ENCODE measurements at regions not wholly inside any gene's neighbourhood (a gene's known extent, or its start where the extent isn't known, plus 50 kb on each side); places are given as distances from the start of the nearest gene placed in this dataset.

DNA sequence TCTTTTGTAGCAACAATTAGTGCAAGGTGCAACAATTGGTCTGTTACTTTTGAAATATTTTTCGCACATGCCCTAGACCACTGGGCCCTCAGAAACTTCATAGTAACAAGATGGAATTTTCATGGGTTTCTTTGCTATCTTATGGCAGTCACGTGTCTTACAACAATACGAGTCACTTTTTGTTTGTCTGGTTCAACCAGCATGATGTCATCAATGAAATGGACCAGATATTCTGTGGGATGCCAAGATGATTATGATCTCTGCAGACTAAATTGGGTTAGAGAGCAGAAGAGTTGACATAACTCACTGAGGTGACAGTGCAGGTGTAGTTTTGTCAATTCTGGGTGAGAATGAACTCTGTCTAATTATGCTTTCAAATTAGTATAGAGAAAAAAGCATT, 239.6 kb upstream of the RIOK2 start:
- H3K27ac ChIP-seq (ENCODE audit: low read depth, low read length), result no peak overlapping the region

DNA sequence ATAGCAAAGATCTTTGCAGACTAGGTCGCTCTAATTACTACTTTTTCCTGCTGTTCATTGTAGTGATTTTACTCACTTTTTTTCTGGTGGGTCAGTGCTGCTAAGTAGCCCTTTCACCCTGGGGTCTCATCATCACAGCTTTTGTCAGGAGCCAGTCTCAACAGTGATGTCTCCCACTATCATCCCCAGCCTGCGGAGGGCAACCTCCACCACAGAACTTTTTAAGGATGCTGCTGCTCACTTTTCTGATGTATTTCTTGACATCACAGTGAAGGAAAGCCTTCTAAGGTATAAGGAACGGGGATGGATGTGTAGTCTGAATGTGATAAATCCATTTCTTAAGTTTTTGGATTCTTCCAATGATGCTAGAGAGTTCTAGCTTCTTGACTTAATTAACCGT, 242.5 kb upstream of the RIOK2 start:
- Histone ChIP-seq H3K36me3 (ENCODE audit: insufficient read depth, low read length) (no peaks in the 10 kb centered on the region), H3K9me3 (ENCODE audit: control insufficient read depth in 1 of 2, low read length in 2 of 2) (no peaks in the 10 kb centered on the region), H3K27me3 (ENCODE audit: insufficient read depth, low read length) (no peaks in the 10 kb centered on the region), H3K27ac (ENCODE audit: low read depth, low read length) (no peak overlapping the region), H3K4me1 (ENCODE audit: insufficient read depth, low read length) (no peaks in the 10 kb centered on the region), H3K4me3 (ENCODE audit: low read length in 2 of 2) (no peak overlapping the region)
- no peak for DNase-seq
- Mint-ChIP-seq H3K27me3 (peaks cover 0 to 1% of the 10 kb centered on the region in 2 donors), H3K9me3 (peaks cover 0 to 3% (median 0%) of the 10 kb centered on the region in 8 donors), H3K4me1 (no peaks in the 10 kb centered on the region), H3K36me3 (no peaks in the 10 kb centered on the region), H3K27ac (no peak overlapping the region), H3K4me3 (no peak overlapping the region)
- intact Hi-C loops (cut with micrococcal nuclease), result no loop called here
- CTCF ChIA-PET (ENCODE audit: partially characterized antibody), result no interaction called here
- POLR2A ChIA-PET (ENCODE audit: partially characterized antibody), result no interaction called here

More for the DNA sequence above, 239.6 kb upstream of the RIOK2 start:
- Histone ChIP-seq H3K4me1 (ENCODE audit: insufficient read depth, low read length) (no peaks in the 10 kb centered on the region), H3K4me3 (ENCODE audit: low read length in 2 of 2) (no peak overlapping the region), H3K36me3 (ENCODE audit: insufficient read depth, low read length) (no peaks in the 10 kb centered on the region), H3K9me3 (ENCODE audit: control insufficient read depth in 1 of 2, low read length in 2 of 2) (no peaks in the 10 kb centered on the region), H3K27me3 (ENCODE audit: insufficient read depth, low read length) (no peaks in the 10 kb centered on the region)
- Mint-ChIP-seq H3K27ac (no peak overlapping the region), H3K4me3 (no peak overlapping the region), H3K9me3 (peaks cover 0 to 3% (median 0%) of the 10 kb centered on the region in 8 donors), H3K27me3 (no peaks in the 10 kb centered on the region), H3K4me1 (no peaks in the 10 kb centered on the region), H3K36me3 (no peaks in the 10 kb centered on the region)
- POLR2A ChIA-PET (ENCODE audit: partially characterized antibody), result no interaction called here
- CTCF ChIA-PET (ENCODE audit: partially characterized antibody), result no interaction called here
- intact Hi-C loops (cut with micrococcal nuclease), result no loop called here
- DNase-seq, result no peak

- Histone ChIP-seq H3K27me3 (ENCODE audit: insufficient read depth, low read length) (no peaks in the 10 kb centered on the region), H3K4me1 (ENCODE audit: insufficient read depth, low read length) (no peaks in the 10 kb centered on the region), H3K36me3 (ENCODE audit: insufficient read depth, low read length) (no peaks in the 10 kb centered on the region), H3K9me3 (ENCODE audit: control insufficient read depth in 1 of 2, low read length in 2 of 2) (no peaks in the 10 kb centered on the region), H3K27ac (ENCODE audit: low read depth, low read length) (no peak overlapping the region), H3K4me3 (ENCODE audit: low read length in 2 of 2) (no peak overlapping the region)
- DNase-seq, result no peak
- Mint-ChIP-seq H3K36me3 (no peaks in the 10 kb centered on the region), H3K9me3 (peaks cover 0 to 3% (median 0%) of the 10 kb centered on the region in 8 donors), H3K4me3 (no peak overlapping the region), H3K4me1 (no peaks in the 10 kb centered on the region), H3K27me3 (peaks cover 0 to 1% of the 10 kb centered on the region in 2 donors), H3K27ac (no peak overlapping the region)
- ChIA-PET CTCF (ENCODE audit: partially characterized antibody) (no interaction called here), POLR2A (ENCODE audit: partially characterized antibody) (no interaction called here)
- intact Hi-C loops (cut with micrococcal nuclease), result no loop called here
These were observed 244.2 kb upstream of the RIOK2 start for GRCh38 chr5:97427235-97427634.

DNA sequence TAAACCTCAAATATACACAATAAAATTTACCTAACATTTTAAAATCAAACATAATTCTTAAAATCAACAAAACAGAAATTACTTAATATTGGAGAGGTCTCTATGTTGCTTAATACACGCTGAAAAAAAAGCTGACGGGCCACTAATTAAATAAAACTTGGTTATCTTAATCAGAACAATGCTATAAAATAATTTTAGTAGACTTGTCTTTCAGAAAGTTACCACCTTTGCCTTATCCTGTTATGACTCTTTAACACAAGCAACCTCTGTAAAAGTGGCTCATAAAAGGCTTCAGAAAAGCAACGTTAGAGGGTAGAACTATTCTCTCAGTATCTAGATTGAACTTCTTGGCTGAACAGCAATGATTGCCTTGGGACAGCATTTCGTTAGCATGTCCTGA, 251.0 kb upstream of the RIOK2 start:
- CTCF ChIA-PET (ENCODE audit: partially characterized antibody), result no interaction called here
- no peak for DNase-seq
- H3K27ac Mint-ChIP-seq, result no peak overlapping the region

DNA sequence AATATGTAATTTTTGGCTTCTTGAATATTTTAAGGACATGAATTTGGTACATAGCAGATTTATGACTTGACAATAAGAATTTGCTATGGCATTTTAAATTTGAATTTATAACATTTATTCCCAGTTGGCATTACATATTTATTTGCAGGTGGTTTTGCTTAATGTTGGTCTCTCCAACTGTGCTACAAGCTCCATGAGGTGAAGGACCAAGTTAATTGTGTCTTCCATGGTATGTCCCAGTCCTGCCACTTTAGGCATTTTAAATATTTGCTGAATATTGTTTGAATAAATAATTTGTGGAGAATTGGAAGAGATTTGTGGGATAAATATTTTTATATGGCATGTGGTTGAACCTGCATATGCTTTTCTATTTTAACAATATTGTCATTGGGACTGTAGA, 253.4 kb upstream of the RIOK2 start:
- ChIA-PET POLR2A (ENCODE audit: partially characterized antibody) (no interaction called here), CTCF (ENCODE audit: partially characterized antibody) (no interaction called here)
- Histone ChIP-seq H3K36me3 (ENCODE audit: insufficient read depth, low read length) (no peaks in the 10 kb centered on the region), H3K27me3 (ENCODE audit: insufficient read depth, low read length) (no peaks in the 10 kb centered on the region), H3K27ac (ENCODE audit: low read depth, low read length) (no peak overlapping the region), H3K9me3 (ENCODE audit: control insufficient read depth in 1 of 2, low read length in 2 of 2) (no peaks in the 10 kb centered on the region), H3K4me1 (ENCODE audit: insufficient read depth, low read length) (no peaks in the 10 kb centered on the region), H3K4me3 (ENCODE audit: low read length in 2 of 2) (no peak overlapping the region)
- intact Hi-C loops (cut with micrococcal nuclease), result no loop called here
- Mint-ChIP-seq H3K27ac (no peak overlapping the region), H3K4me1 (no peaks in the 10 kb centered on the region), H3K4me3 (no peak overlapping the region), H3K27me3 (no peaks in the 10 kb centered on the region), H3K9me3 (peaks cover 0 to 7% (median 0%) of the 10 kb centered on the region in 8 donors), H3K36me3 (no peaks in the 10 kb centered on the region)
- DNase-seq, result no peak

More for the DNA sequence above, 251.0 kb upstream of the RIOK2 start:
- Histone ChIP-seq H3K36me3 (ENCODE audit: insufficient read depth, low read length) (no peaks in the 10 kb centered on the region), H3K4me3 (ENCODE audit: low read length in 2 of 2) (no peak overlapping the region), H3K27me3 (ENCODE audit: insufficient read depth, low read length) (no peaks in the 10 kb centered on the region), H3K4me1 (ENCODE audit: insufficient read depth, low read length) (no peaks in the 10 kb centered on the region), H3K27ac (ENCODE audit: low read depth, low read length) (no peak overlapping the region), H3K9me3 (ENCODE audit: control insufficient read depth in 1 of 2, low read length in 2 of 2) (no peaks in the 10 kb centered on the region)
- Mint-ChIP-seq H3K4me3 (no peak overlapping the region), H3K27me3 (peaks cover 0 to 1% of the 10 kb centered on the region in 2 donors), H3K9me3 (peaks cover 0 to 4% (median 0%) of the 10 kb centered on the region in 8 donors), H3K36me3 (no peaks in the 10 kb centered on the region), H3K4me1 (no peaks in the 10 kb centered on the region)
- POLR2A ChIA-PET (ENCODE audit: partially characterized antibody), result no interaction called here
- intact Hi-C loops (cut with micrococcal nuclease), result no loop called here

DNA sequence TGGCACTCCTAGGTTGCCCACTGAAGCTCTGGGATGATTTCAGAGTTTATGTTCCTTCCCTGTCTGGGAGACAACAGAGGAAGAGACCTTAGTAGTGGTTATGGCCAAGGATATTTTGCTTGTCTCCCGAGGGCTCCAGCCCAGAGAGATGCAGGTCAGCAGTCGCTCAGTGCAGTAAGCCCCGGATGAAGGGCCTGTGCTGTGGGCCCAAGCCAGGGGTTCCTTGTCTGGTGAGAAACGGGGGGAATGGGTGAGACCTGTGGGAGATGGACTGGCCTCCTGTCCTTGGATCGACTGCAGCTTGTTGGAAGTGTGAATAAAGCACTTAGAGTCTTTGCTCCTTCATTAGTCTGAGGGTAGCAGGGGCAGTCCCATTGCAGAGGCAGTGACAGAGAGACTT, 260.7 kb upstream of the RIOK2 start:
- ChIA-PET POLR2A (ENCODE audit: partially characterized antibody) (no interaction called here), CTCF (ENCODE audit: partially characterized antibody) (no interaction called here)
- no peak overlapping the region for H3K27ac Mint-ChIP-seq
- no peaks in the 10 kb centered on the region for H3K4me1 ChIP-seq (ENCODE audit: insufficient read depth, low read length)
- no peaks in the 10 kb centered on the region for H3K4me1 Mint-ChIP-seq
- H3K9me3 Mint-ChIP-seq, result peaks cover 4 to 31% (median 17%) of the 10 kb centered on the region in 8 donors
- H3K4me3 ChIP-seq (ENCODE audit: low read length in 2 of 2), result no peak overlapping the region
- DNase-seq, result no peak
- H3K36me3 Mint-ChIP-seq, result no peaks in the 10 kb centered on the region
- H3K27me3 ChIP-seq (ENCODE audit: insufficient read depth, low read length), result no peaks in the 10 kb centered on the region
- intact Hi-C loops (cut with micrococcal nuclease), result no loop called here
- H3K36me3 ChIP-seq (ENCODE audit: insufficient read depth, low read length), result no peaks in the 10 kb centered on the region
- H3K27me3 Mint-ChIP-seq, result no peaks in the 10 kb centered on the region
- no peaks in the 10 kb centered on the region for H3K9me3 ChIP-seq (ENCODE audit: control insufficient read depth in 1 of 2, low read length in 2 of 2)
- H3K4me3 Mint-ChIP-seq, result no peak overlapping the region
- H3K27ac ChIP-seq (ENCODE audit: low read depth, low read length), result no peak overlapping the region

DNA sequence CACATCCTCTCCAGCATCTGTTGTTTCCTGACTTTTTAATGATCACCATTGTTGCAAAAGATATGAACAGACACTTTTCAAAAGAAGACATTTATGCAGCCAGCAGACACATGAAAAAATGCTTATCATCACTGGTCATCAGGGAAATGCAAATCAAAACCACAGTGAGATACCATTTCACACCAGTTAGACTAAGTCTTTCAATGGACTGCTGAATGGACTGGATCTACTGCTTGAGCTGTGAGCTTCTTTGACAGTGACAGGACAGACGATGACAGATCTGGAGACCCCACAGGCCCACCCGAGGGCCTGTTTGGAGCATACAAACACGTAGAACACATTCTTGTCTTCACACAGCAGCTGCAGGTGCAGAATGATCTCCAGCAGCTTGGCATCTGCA, 266.1 kb upstream of the RIOK2 start:
- Histone ChIP-seq H3K4me1 (ENCODE audit: insufficient read depth, low read length) (no peaks in the 10 kb centered on the region), H3K27ac (ENCODE audit: low read depth, low read length) (no peak overlapping the region), H3K4me3 (ENCODE audit: low read length in 2 of 2) (no peak overlapping the region), H3K36me3 (ENCODE audit: insufficient read depth, low read length) (no peaks in the 10 kb centered on the region), H3K27me3 (ENCODE audit: insufficient read depth, low read length) (no peaks in the 10 kb centered on the region), H3K9me3 (ENCODE audit: control insufficient read depth in 1 of 2, low read length in 2 of 2) (no peaks in the 10 kb centered on the region)
- H3K4me3 Mint-ChIP-seq, result no peak overlapping the region
- intact Hi-C loops (cut with micrococcal nuclease), result no loop called here
- H3K4me1 Mint-ChIP-seq, result no peaks in the 10 kb centered on the region
- CTCF ChIA-PET (ENCODE audit: partially characterized antibody), result no interaction called here
- peaks cover 0 to 10% (median 6%) of the 10 kb centered on the region in 8 donors for H3K9me3 Mint-ChIP-seq
- POLR2A ChIA-PET (ENCODE audit: partially characterized antibody), result no interaction called here
- DNase-seq, result no peak
- H3K27me3 Mint-ChIP-seq, result no peaks in the 10 kb centered on the region
- no peak overlapping the region for H3K27ac Mint-ChIP-seq
- no peaks in the 10 kb centered on the region for H3K36me3 Mint-ChIP-seq

GRCh38 chr5:97452646-97453045, 269.6 kb upstream of the RIOK2 start:
- CTCF ChIA-PET (ENCODE audit: partially characterized antibody), result no interaction called here
- H3K36me3 Mint-ChIP-seq, result no peaks in the 10 kb centered on the region

More at GRCh38 chr5:97452646-97453045, 269.6 kb upstream of the RIOK2 start:
- Histone ChIP-seq H3K27me3 (ENCODE audit: insufficient read depth, low read length) (no peaks in the 10 kb centered on the region), H3K9me3 (ENCODE audit: control insufficient read depth in 1 of 2, low read length in 2 of 2) (no peaks in the 10 kb centered on the region), H3K36me3 (ENCODE audit: insufficient read depth, low read length) (no peaks in the 10 kb centered on the region), H3K4me1 (ENCODE audit: insufficient read depth, low read length) (no peaks in the 10 kb centered on the region), H3K27ac (ENCODE audit: low read depth, low read length) (no peak overlapping the region), H3K4me3 (ENCODE audit: low read length in 2 of 2) (no peak overlapping the region)
- H3K4me3 Mint-ChIP-seq, result no peak overlapping the region
- H3K4me1 Mint-ChIP-seq, result no peaks in the 10 kb centered on the region
- H3K9me3 Mint-ChIP-seq, result peaks cover 0 to 6% (median under 1%) of the 10 kb centered on the region in 8 donors
- POLR2A ChIA-PET (ENCODE audit: partially characterized antibody), result no interaction called here
- intact Hi-C loops (cut with micrococcal nuclease), result no loop called here
- H3K27ac Mint-ChIP-seq, result no peak overlapping the region
- H3K27me3 Mint-ChIP-seq, result no peaks in the 10 kb centered on the region
- no peak for DNase-seq
